Suprapubic skin (tissue), 4 donors: ENCODE measurements at regions not wholly inside any gene's neighbourhood (a gene's known extent, or its start where the extent isn't known, plus 50 kb on each side); places are given as distances from the start of the nearest gene placed in this dataset.
"Not testable (repeated sequence)": the region's sequence is repeated elsewhere in the genome, so short reads cannot be mapped to it uniquely, and the experiment has no call there.

Experiments used
- DNase-seq, 2 donors: peaks; one replicate each; pipeline ENCODE4 v3.0.0-alpha.2; 2019; ENCODE audit warnings: low spot score in 2 of 2
- H3K27ac ChIP-seq: fragments of 200-600 bp; sonication (generic); one replicate; pipeline ENCODE4 v1.5.1; 2019
- H3K27me3 ChIP-seq: fragments of 200-600 bp; sonication (generic); one replicate; pipeline ENCODE4 v1.5.1; 2019
- H3K36me3 ChIP-seq: fragments of 200-600 bp; sonication (generic); one replicate; pipeline ENCODE4 v1.5.1; 2019
- H3K4me1 ChIP-seq: fragments of 200-600 bp; sonication (generic); one replicate; pipeline ENCODE4 v1.5.1; 2019
- H3K4me3 ChIP-seq: fragments of 200-600 bp; sonication (generic); one replicate; pipeline ENCODE4 v1.5.1; 2019; ENCODE audit warnings: mild to moderate bottlenecking
- H3K9me3 ChIP-seq: fragments of 200-600 bp; sonication (generic); one replicate; pipeline ENCODE4 v1.5.1; 2019
- CTCF ChIP-seq, 2 donors: fragments of 200-600 bp in 1 of 2; fragments of 450-650 bp in 1 of 2; sonication (generic) in 1 of 2; IDR thresholded peaks; one replicate each; pipeline ENCODE4 v1.5.1; 2016 to 2019; ENCODE audit warnings: antibody characterized with exemption in 2 of 2, mild to moderate bottlenecking in 1 of 2, moderate library complexity in 1 of 2
- EP300 ChIP-seq: sonication (generic); formaldehyde crosslinking; IDR thresholded peaks from one replicate; pipeline ENCODE4 v1.6.1; 2017; ENCODE audit warnings: antibody characterized with exemption
- POLR2A ChIP-seq, 2 donors: fragments of 450-650 bp; IDR thresholded peaks; one replicate each; pipeline ENCODE4 v1.6.1; 2017; ENCODE audit warnings: antibody characterized with exemption in 2 of 2, mild to moderate bottlenecking in 2 of 2, moderate library complexity in 2 of 2
- POLR2AphosphoS5 ChIP-seq, 3 donors: sonication (generic); formaldehyde crosslinking; IDR thresholded peaks; one replicate each; pipeline ENCODE4 v1.6.1; 2017; ENCODE audit warnings: antibody characterized with exemption in 3 of 3
- WGBS: methylation state at CpG from one replicate; pipeline ENCODE4 v1.1.5; 2018; 5-methylcytosine and 5-hydroxymethylcytosine counted together

GRCh38 chr2:220811115-220811514 is 761.0 kb downstream of the EPHA4 start:
- 56% methylated on average over 1 of the region's 1 CpG for WGBS
- Histone ChIP-seq H3K4me3 (no peak overlapping the region), H3K9me3 (no peaks in the 10 kb centered on the region), H3K27ac (no peak overlapping the region), H3K36me3 (no peaks in the 10 kb centered on the region), H3K27me3 (no peaks in the 10 kb centered on the region), H3K4me1 (no peaks in the 10 kb centered on the region)
- no peak for TF ChIP-seq EP300
- DNase-seq = no peak

- H3K4me3 ChIP-seq = no peak overlapping the region
- 34% methylated on average over 1 of the region's 1 CpG for WGBS
- H3K9me3 ChIP-seq = no peaks in the 10 kb centered on the region
- no peak for DNase-seq
- H3K27ac ChIP-seq = no peak overlapping the region
- no peak for TF ChIP-seq POLR2AphosphoS5 (IDR thresholded peaks at IDR 0.05)
- TF ChIP-seq EP300 = no peak
- no peak for TF ChIP-seq CTCF (IDR thresholded peaks at IDR 0.05)
- TF ChIP-seq POLR2A (IDR thresholded peaks at IDR 0.05) = no peak
- H3K27me3 ChIP-seq = no peaks in the 10 kb centered on the region
- no peaks in the 10 kb centered on the region for H3K36me3 ChIP-seq
- H3K4me1 ChIP-seq = no peaks in the 10 kb centered on the region
Observed at GRCh38 chr2:220811952-220812570, 760.0 kb downstream of the EPHA4 start.

GRCh38 chr2:220814441-220814840 is 757.7 kb downstream of the EPHA4 start:
- DNase-seq = no peak
- Histone ChIP-seq H3K4me3 (no peak overlapping the region), H3K4me1 (no peaks in the 10 kb centered on the region), H3K27me3 (no peaks in the 10 kb centered on the region), H3K27ac (no peak overlapping the region), H3K9me3 (no peaks in the 10 kb centered on the region), H3K36me3 (no peaks in the 10 kb centered on the region)
- 81% methylated on average over 4 of the region's 4 CpGs for WGBS
- no peak for TF ChIP-seq POLR2A (IDR thresholded peaks at IDR 0.05)
- TF ChIP-seq EP300 = no peak
- no peak for TF ChIP-seq POLR2AphosphoS5 (IDR thresholded peaks at IDR 0.05)
- no peak for TF ChIP-seq CTCF (IDR thresholded peaks at IDR 0.05)

- H3K9me3 ChIP-seq = no peaks in the 10 kb centered on the region
- TF ChIP-seq EP300 = no peak
- TF ChIP-seq POLR2A (IDR thresholded peaks at IDR 0.05) = no peak
- no peak for TF ChIP-seq POLR2AphosphoS5 (IDR thresholded peaks at IDR 0.05)
- TF ChIP-seq CTCF (IDR thresholded peaks at IDR 0.05) = no peak
- H3K36me3 ChIP-seq = no peaks in the 10 kb centered on the region
- WGBS = 85% methylated on average over 2 of the region's 2 CpGs
- no peaks in the 10 kb centered on the region for H3K27me3 ChIP-seq
- no peak overlapping the region for H3K27ac ChIP-seq
- no peak for DNase-seq
- no peaks in the 10 kb centered on the region for H3K4me1 ChIP-seq
- H3K4me3 ChIP-seq = no peak overlapping the region
Observed at GRCh38 chr2:220815698-220816097, 756.4 kb downstream of the EPHA4 start.

GRCh38 chr2:220821683-220822082 is 750.4 kb downstream of the EPHA4 start:
- Histone ChIP-seq H3K36me3 (no peaks in the 10 kb centered on the region), H3K4me3 (no peak overlapping the region), H3K27me3 (no peaks in the 10 kb centered on the region), H3K27ac (no peak overlapping the region), H3K4me1 (no peaks in the 10 kb centered on the region), H3K9me3 (no peaks in the 10 kb centered on the region)
- TF ChIP-seq EP300 (no peak), POLR2AphosphoS5 (IDR thresholded peaks at IDR 0.05) (no peak), POLR2A (IDR thresholded peaks at IDR 0.05) (no peak), CTCF (IDR thresholded peaks at IDR 0.05) (no peak)
- 87% methylated on average over 1 of the region's 1 CpG for WGBS
- no peak for DNase-seq

GRCh38 chr2:220823590-220823989 is 748.5 kb downstream of the EPHA4 start:
- DNase-seq, H3K4me3 ChIP-seq, H3K27me3 ChIP-seq, H3K36me3 ChIP-seq, H3K9me3 ChIP-seq, H3K4me1 ChIP-seq, H3K27ac ChIP-seq: not testable (repeated sequence)
